PC-3 (cell line): ENCODE measurements at regions not wholly inside any gene's neighbourhood (a gene's known extent, or its start where the extent isn't known, plus 50 kb on each side); places are given as distances from the start of the nearest gene placed in this dataset.

Experiments
- CTCF ChIP-seq: fragments of 300-600 bp; sonication (generic); conservative IDR thresholded peaks from 2 replicates; pipeline ENCODE4 v1.5.1; 2017; ENCODE audit warnings: antibody characterized with exemption, low read depth, mild to moderate bottlenecking, low read length
- EZH2phosphoT487 ChIP-seq: fragments of 300-600 bp; sonication (generic); IDR thresholded peaks from 2 replicates; pipeline ENCODE4 v1.6.1; 2018; ENCODE audit warnings: mild to moderate bottlenecking, antibody characterized with exemption, low read length, borderline replicate concordance

GRCh38 chr18:78073275-78073674, 823.6 kb downstream of the GALR1 start:
- TF ChIP-seq CTCF (peak; percentile 45; the same call in 1 of the 2 replicates), EZH2phosphoT487 (no peak)
